HepG2 (cell line): ENCODE measurements at regions not wholly inside any gene's neighbourhood (a gene's known extent, or its start where the extent isn't known, plus 50 kb on each side); places are given as distances from the start of the nearest gene placed in this dataset.

Source experiments
- AKAP8 ChIP-seq: sonication (generic); formaldehyde crosslinking; IDR thresholded peaks from 2 replicates; pipeline ENCODE4 v1.5.1; 2020; ENCODE audit warnings: mild to moderate bottlenecking, missing genetic modification reagents
- BHLHE40 ChIP-seq: IDR thresholded peaks from 2 replicates; pipeline ENCODE4 v1.6.1; 2011; ENCODE audit warnings: low read length, improper control_type of control experiment
- CCAR2 ChIP-seq: fragments of 200-400 bp; formaldehyde crosslinking; optimal IDR thresholded peaks from 2 replicates; pipeline ENCODE3; 2018; ENCODE audit warnings: low read depth, mild to moderate bottlenecking, low read length, moderate library complexity
- CREB1 ChIP-seq, 2 experiments: fragments of 450-650 bp in 1 of 2; IDR thresholded peaks; 2 replicates each; pipeline ENCODE4 v1.6.1; 2016 to 2017; ENCODE audit warnings: control low read depth in 1 of 2, mild to moderate bottlenecking in 1 of 2, missing compliant biosample characterization in 1 of 2, missing genetic modification characterization in 1 of 2
- DPF2 ChIP-seq: sonication (generic); formaldehyde crosslinking; IDR thresholded peaks from 2 replicates; pipeline ENCODE4 v1.4.0; 2020; ENCODE audit warnings: mild to moderate bottlenecking, low read depth, missing genetic modification reagents, borderline replicate concordance
- ELF1 ChIP-seq: sonication (generic); formaldehyde crosslinking; IDR thresholded peaks from 2 replicates; pipeline ENCODE4 v1.4.0; 2020; ENCODE audit warnings: missing genetic modification reagents
- FOXC1 ChIP-seq: sonication (generic); formaldehyde crosslinking; IDR thresholded peaks from 2 replicates; pipeline ENCODE4 v1.8.0; 2022; ENCODE audit warnings: mild to moderate bottlenecking, missing genetic modification reagents, borderline replicate concordance
- HNF4A ChIP-seq: sonication (generic); formaldehyde crosslinking; IDR thresholded peaks from 2 replicates; pipeline ENCODE4 v1.4.0; 2020; ENCODE audit warnings: missing genetic modification reagents
- IRF2 ChIP-seq: IDR thresholded peaks from 2 replicates; pipeline ENCODE4 v1.6.1; 2018; ENCODE audit warnings: missing genetic modification reagents, missing compliant biosample characterization
- JUN ChIP-seq: sonication (generic); formaldehyde crosslinking; IDR thresholded peaks from 2 replicates; pipeline ENCODE4 v1.4.0; 2020; ENCODE audit warnings: mild to moderate bottlenecking, missing genetic modification reagents
- NCOA2 ChIP-seq: sonication (generic); formaldehyde crosslinking; IDR thresholded peaks from 2 replicates; pipeline ENCODE4 v1.8.0; 2022; ENCODE audit warnings: inconsistent platforms
- SOX5 ChIP-seq: IDR thresholded peaks from 2 replicates; pipeline ENCODE4 v1.6.1; 2016; ENCODE audit warnings: borderline replicate concordance
- THAP11 ChIP-seq: IDR thresholded peaks from 2 replicates; pipeline ENCODE4 v1.6.1; 2016; ENCODE audit warnings: missing biosample characterization, missing genetic modification reagents
- TOPORS ChIP-seq: sonication (generic); formaldehyde crosslinking; IDR thresholded peaks from 2 replicates; pipeline ENCODE4 v1.8.0; 2023; ENCODE audit warnings: mild to moderate bottlenecking, missing genetic modification reagents
- ZFP36L2 ChIP-seq: sonication (generic); formaldehyde crosslinking; IDR thresholded peaks from 2 replicates; pipeline ENCODE4 v1.4.0; 2020; ENCODE audit warnings: missing genetic modification reagents
- ZNF251 ChIP-seq: sonication (generic); formaldehyde crosslinking; IDR thresholded peaks from 2 replicates; pipeline ENCODE4 v1.9.0; 2021; ENCODE audit warnings: mild to moderate bottlenecking, missing genetic modification reagents
- ZNF33A ChIP-seq: sonication (generic); formaldehyde crosslinking; IDR thresholded peaks from 2 replicates; pipeline ENCODE4 v1.5.1; 2020; ENCODE audit warnings: missing genetic modification reagents, mild to moderate bottlenecking, moderate library complexity, borderline replicate concordance
- ZNF451 ChIP-seq: sonication (generic); formaldehyde crosslinking; IDR thresholded peaks from 2 replicates; pipeline ENCODE4 v1.5.0; 2020; ENCODE audit warnings: mild to moderate bottlenecking, missing genetic modification reagents
- ZNF510 ChIP-seq: sonication (generic); formaldehyde crosslinking; IDR thresholded peaks from 2 replicates; pipeline ENCODE4 v1.4.0; 2020; ENCODE audit warnings: low read depth, mild to moderate bottlenecking, missing genetic modification reagents
- ZNF543 ChIP-seq: sonication (generic); formaldehyde crosslinking; IDR thresholded peaks from 2 replicates; pipeline ENCODE4 v1.4.0; 2020; ENCODE audit warnings: mild to moderate bottlenecking, missing genetic modification reagents
- ZNF556 ChIP-seq: sonication (generic); formaldehyde crosslinking; IDR thresholded peaks from 2 replicates; pipeline ENCODE4 v1.4.0; 2020; ENCODE audit warnings: mild to moderate bottlenecking, missing genetic modification reagents, borderline replicate concordance
- ZNF563 ChIP-seq: sonication (generic); formaldehyde crosslinking; IDR thresholded peaks from 2 replicates; pipeline ENCODE4 v1.8.0; 2022; ENCODE audit warnings: mild to moderate bottlenecking, moderate library complexity, missing genetic modification reagents
- ZNF598 ChIP-seq: sonication (generic); formaldehyde crosslinking; IDR thresholded peaks from 2 replicates; pipeline ENCODE4 v1.5.1; 2020; ENCODE audit warnings: mild to moderate bottlenecking, missing genetic modification reagents, borderline replicate concordance
- ZNF772 ChIP-seq: sonication (generic); formaldehyde crosslinking; IDR thresholded peaks from 2 replicates; pipeline ENCODE4 v1.5.0; 2020; ENCODE audit warnings: mild to moderate bottlenecking, missing genetic modification reagents
- TF ChIP-seq, protein P1 (sequence below): sonication (generic); IDR thresholded peaks from 2 replicates; pipeline ENCODE4 v1.6.1; 2016; ENCODE audit warnings: low read depth, borderline replicate concordance
- TF ChIP-seq, protein P2 (sequence below): fragments of 450-650 bp; IDR thresholded peaks from 2 replicates; pipeline ENCODE4 v1.6.1; 2016
- TF ChIP-seq, protein P3 (sequence below), 2 experiments: sonication (generic) in 1 of 2; formaldehyde crosslinking in 1 of 2; IDR thresholded peaks; 2 replicates each; pipeline versions ENCODE4 v1.4.0 to v1.6.1; 2018 to 2020; ENCODE audit warnings: missing genetic modification reagents in 2 of 2, borderline replicate concordance in 1 of 2, low read depth in 1 of 2, mild to moderate bottlenecking in 1 of 2, missing biosample characterization in 1 of 2
- TF ChIP-seq, protein P4 (sequence below): sonication (generic); formaldehyde crosslinking; IDR thresholded peaks from 2 replicates; pipeline ENCODE4 v1.5.0; 2020; ENCODE audit warnings: mild to moderate bottlenecking, missing genetic modification reagents

DNA sequence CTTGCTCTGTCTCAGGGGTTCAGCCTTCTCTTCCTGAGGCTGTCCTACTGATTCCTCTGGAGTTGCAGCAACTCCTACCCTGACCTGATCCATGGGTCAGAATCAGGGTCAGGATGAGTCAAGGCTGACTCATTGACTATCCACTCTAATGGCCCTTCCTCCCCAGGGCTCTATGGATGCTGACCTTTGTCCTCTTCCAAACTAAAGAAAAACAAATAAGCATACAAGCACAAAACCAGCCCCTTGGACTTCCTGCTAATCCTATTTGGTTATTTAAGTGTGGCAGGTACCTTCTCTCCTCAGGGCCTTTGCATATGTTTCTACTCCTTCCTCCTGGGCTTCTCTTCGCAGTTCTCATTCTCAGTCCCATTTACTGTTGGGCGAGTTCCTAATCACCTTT is 204.5 kb upstream of the NAV2 start (continued):
- TF ChIP-seq THAP11 (CRISPR knock-in tag): no peak
- TF ChIP-seq, protein P1, sequence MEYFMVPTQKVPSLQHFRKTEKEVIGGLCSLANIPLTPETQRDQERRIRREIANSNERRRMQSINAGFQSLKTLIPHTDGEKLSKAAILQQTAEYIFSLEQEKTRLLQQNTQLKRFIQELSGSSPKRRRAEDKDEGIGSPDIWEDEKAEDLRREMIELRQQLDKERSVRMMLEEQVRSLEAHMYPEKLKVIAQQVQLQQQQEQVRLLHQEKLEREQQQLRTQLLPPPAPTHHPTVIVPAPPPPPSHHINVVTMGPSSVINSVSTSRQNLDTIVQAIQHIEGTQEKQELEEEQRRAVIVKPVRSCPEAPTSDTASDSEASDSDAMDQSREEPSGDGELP: no peak
- no peak for TF ChIP-seq ZNF563 (CRISPR knock-in tag)
- TF ChIP-seq JUN: peak; percentile 88; the same call in 1 of the 2 replicates
- TF ChIP-seq HNF4A (CRISPR knock-in tag): peak; percentile 78
- TF ChIP-seq, protein P2, sequence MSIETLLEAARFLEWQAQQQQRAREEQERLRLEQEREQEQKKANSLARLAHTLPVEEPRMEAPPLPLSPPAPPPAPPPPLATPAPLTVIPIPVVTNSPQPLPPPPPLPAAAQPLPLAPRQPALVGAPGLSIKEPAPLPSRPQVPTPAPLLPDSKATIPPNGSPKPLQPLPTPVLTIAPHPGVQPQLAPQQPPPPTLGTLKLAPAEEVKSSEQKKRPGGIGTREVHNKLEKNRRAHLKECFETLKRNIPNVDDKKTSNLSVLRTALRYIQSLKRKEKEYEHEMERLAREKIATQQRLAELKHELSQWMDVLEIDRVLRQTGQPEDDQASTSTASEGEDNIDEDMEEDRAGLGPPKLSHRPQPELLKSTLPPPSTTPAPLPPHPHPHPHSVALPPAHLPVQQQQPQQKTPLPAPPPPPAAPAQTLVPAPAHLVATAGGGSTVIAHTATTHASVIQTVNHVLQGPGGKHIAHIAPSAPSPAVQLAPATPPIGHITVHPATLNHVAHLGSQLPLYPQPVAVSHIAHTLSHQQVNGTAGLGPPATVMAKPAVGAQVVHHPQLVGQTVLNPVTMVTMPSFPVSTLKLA: no peak
- TF ChIP-seq ZNF772 (CRISPR knock-in tag): no peak
- no peak for TF ChIP-seq CREB1 (IDR thresholded peaks at IDR 0.05)
- no peak for TF ChIP-seq CREB1 (CRISPR knock-in tag; IDR thresholded peaks at IDR 0.05)
- no peak for TF ChIP-seq AKAP8
- TF ChIP-seq ZNF451: no peak
- TF ChIP-seq ZNF510: no peak
- TF ChIP-seq TOPORS (CRISPR knock-in tag): no peak
- TF ChIP-seq, protein P3, sequence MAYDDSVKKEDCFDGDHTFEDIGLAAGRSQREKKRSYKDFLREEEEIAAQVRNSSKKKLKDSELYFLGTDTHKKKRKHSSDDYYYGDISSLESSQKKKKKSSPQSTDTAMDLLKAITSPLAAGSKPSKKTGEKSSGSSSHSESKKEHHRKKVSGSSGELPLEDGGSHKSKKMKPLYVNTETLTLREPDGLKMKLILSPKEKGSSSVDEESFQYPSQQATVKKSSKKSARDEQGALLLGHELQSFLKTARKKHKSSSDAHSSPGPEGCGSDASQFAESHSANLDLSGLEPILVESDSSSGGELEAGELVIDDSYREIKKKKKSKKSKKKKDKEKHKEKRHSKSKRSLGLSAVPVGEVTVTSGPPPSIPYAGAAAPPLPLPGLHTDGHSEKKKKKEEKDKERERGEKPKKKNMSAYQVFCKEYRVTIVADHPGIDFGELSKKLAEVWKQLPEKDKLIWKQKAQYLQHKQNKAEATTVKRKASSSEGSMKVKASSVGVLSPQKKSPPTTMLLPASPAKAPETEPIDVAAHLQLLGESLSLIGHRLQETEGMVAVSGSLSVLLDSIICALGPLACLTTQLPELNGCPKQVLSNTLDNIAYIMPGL (CRISPR knock-in tag; IDR thresholded peaks at IDR 0.05; ENCODE audit: borderline replicate concordance in 1 of 2, low read depth in 1 of 2): no peak
- no peak for TF ChIP-seq ZFP36L2 (CRISPR knock-in tag)
- TF ChIP-seq, protein P4, sequence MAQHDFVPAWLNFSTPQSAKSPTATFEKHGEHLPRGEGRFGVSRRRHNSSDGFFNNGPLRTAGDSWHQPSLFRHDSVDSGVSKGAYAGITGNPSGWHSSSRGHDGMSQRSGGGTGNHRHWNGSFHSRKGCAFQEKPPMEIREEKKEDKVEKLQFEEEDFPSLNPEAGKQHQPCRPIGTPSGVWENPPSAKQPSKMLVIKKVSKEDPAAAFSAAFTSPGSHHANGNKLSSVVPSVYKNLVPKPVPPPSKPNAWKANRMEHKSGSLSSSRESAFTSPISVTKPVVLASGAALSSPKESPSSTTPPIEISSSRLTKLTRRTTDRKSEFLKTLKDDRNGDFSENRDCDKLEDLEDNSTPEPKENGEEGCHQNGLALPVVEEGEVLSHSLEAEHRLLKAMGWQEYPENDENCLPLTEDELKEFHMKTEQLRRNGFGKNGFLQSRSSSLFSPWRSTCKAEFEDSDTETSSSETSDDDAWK (CRISPR knock-in tag): no peak
- TF ChIP-seq CCAR2: no peak
- TF ChIP-seq NCOA2 (CRISPR knock-in tag): 0 out of 2 replicates have a peak, but pooled peaks have one; percentile 25
- peak; percentile 44; the same call in 1 of the 2 replicates for TF ChIP-seq SOX5
- no peak for TF ChIP-seq FOXC1
- TF ChIP-seq ZNF556 (CRISPR knock-in tag): no peak
- TF ChIP-seq ZNF33A (CRISPR knock-in tag): no peak
- 0 out of 2 replicates have a peak, but pooled peaks have one; percentile 29 for TF ChIP-seq ELF1
- TF ChIP-seq ZNF543 (CRISPR knock-in tag): no peak
- 0 out of 2 replicates have a peak, but pooled peaks have one; percentile 39 for TF ChIP-seq IRF2
- TF ChIP-seq DPF2 (CRISPR knock-in tag): 0 out of 2 replicates have a peak, but pooled peaks have one; percentile 46
- no peak for TF ChIP-seq ZNF598 (CRISPR knock-in tag)
- no peak for TF ChIP-seq ZNF251 (CRISPR knock-in tag)
- TF ChIP-seq BHLHE40: no peak
